H9 (cell line): ENCODE measurements at regions not wholly inside any gene's neighbourhood (a gene's known extent, or its start where the extent isn't known, plus 50 kb on each side); places are given as distances from the start of the nearest gene placed in this dataset.

ENCODE experiments used
- DNase-seq: peaks from one replicate; pipeline ENCODE4 v3.0.0-alpha.2; 2017
- H2AFZ ChIP-seq: one replicate; pipeline ENCODE4 v1.6.1; 2013; ENCODE audit warnings: mild to moderate bottlenecking, low read length, control low read depth, moderate library complexity
- H2AK5ac ChIP-seq: 2 replicates; pipeline ENCODE4 v1.6.1; 2013; ENCODE audit warnings: low read length, control low read depth, mixed read lengths; ENCODE audit not compliant: insufficient read length
- H2BK120ac ChIP-seq: one replicate; pipeline ENCODE4 v1.6.1; 2013; ENCODE audit warnings: low read depth, mild to moderate bottlenecking, low read length, control low read depth, inconsistent platforms; ENCODE audit not compliant: poor library complexity, severe bottlenecking
- H2BK12ac ChIP-seq: 2 replicates; pipeline ENCODE4 v1.6.1; 2013; ENCODE audit warnings: low read length, control low read depth, mixed read lengths, low read depth; ENCODE audit not compliant: insufficient read length
- H2BK15ac ChIP-seq: 2 replicates; pipeline ENCODE4 v1.6.1; 2013; ENCODE audit warnings: low read depth, low read length, control low read depth
- H2BK20ac ChIP-seq: one replicate; pipeline ENCODE4 v1.6.1; 2013; ENCODE audit warnings: low read depth, mild to moderate bottlenecking, low read length, control low read depth, inconsistent platforms; ENCODE audit not compliant: poor library complexity, severe bottlenecking
- H2BK5ac ChIP-seq: 2 replicates; pipeline ENCODE4 v1.6.1; 2013; ENCODE audit warnings: low read length, control low read depth, mixed read lengths; ENCODE audit not compliant: insufficient read length
- H3K14ac ChIP-seq: 2 replicates; pipeline ENCODE4 v1.6.1; 2013; ENCODE audit warnings: low read length, control low read depth; ENCODE audit not compliant: insufficient read depth
- H3K18ac ChIP-seq: 2 replicates; pipeline ENCODE4 v1.6.1; 2013; ENCODE audit warnings: low read depth, mild to moderate bottlenecking, mixed read lengths, low read length, control low read depth; ENCODE audit not compliant: insufficient read length
- H3K23ac ChIP-seq: 2 replicates; pipeline ENCODE4 v1.6.1; 2013; ENCODE audit warnings: low read length, control low read depth, mixed read lengths, low read depth; ENCODE audit not compliant: insufficient read length
- H3K23me2 ChIP-seq: 2 replicates; pipeline ENCODE4 v1.6.1; 2013; ENCODE audit warnings: low read depth, mild to moderate bottlenecking, mixed read lengths, low read length, control low read depth; ENCODE audit not compliant: insufficient read length, poor library complexity, severe bottlenecking
- H3K27ac ChIP-seq: 2 replicates; pipeline ENCODE4 v1.5.1; 2013; ENCODE audit warnings: low read length, control low read depth, mixed read lengths, low read depth; ENCODE audit not compliant: insufficient read length
- H3K27me3 ChIP-seq: 2 replicates; pipeline ENCODE4 v1.6.1; 2013; ENCODE audit warnings: low read length, control low read depth, inconsistent platforms; ENCODE audit not compliant: insufficient read depth
- H3K4ac ChIP-seq: 2 replicates; pipeline ENCODE4 v1.6.1; 2013; ENCODE audit warnings: low read depth, mild to moderate bottlenecking, control low read depth, inconsistent platforms, low read length, moderate library complexity
- H3K4me1 ChIP-seq: 2 replicates; pipeline ENCODE4 v1.6.1; 2013; ENCODE audit warnings: low read length, control low read depth, inconsistent platforms; ENCODE audit not compliant: insufficient read depth
- H3K4me2 ChIP-seq: 2 replicates; pipeline ENCODE4 v1.6.1; 2013; ENCODE audit warnings: low read length, control low read depth, mixed read lengths; ENCODE audit not compliant: insufficient read length, insufficient read depth
- H3K56ac ChIP-seq: 2 replicates; pipeline ENCODE4 v1.6.1; 2013; ENCODE audit warnings: low read depth, mild to moderate bottlenecking, mixed read lengths, low read length, control low read depth; ENCODE audit not compliant: insufficient read length
- H3K79me1 ChIP-seq: 2 replicates; pipeline ENCODE4 v1.6.1; 2013; ENCODE audit warnings: low read depth, mild to moderate bottlenecking, moderate library complexity, low read length, control low read depth, inconsistent platforms; ENCODE audit not compliant: insufficient read depth, poor library complexity, severe bottlenecking
- H3K79me2 ChIP-seq: 2 replicates; pipeline ENCODE4 v1.6.1; 2013; ENCODE audit warnings: low read length, control low read depth, inconsistent platforms; ENCODE audit not compliant: insufficient read depth
- H3K9ac ChIP-seq: 2 replicates; pipeline ENCODE4 v1.6.1; 2013; ENCODE audit warnings: low read length, control low read depth, mixed read lengths; ENCODE audit not compliant: insufficient read length; ENCODE audit errors: extremely low read depth
- H3K9me3 ChIP-seq: one replicate; pipeline ENCODE4 v1.6.1; 2013; ENCODE audit warnings: low read depth, low read length, inconsistent platforms; ENCODE audit not compliant: control insufficient read depth
- H3T11ph ChIP-seq: one replicate; pipeline ENCODE4 v1.6.1; 2013; ENCODE audit warnings: mild to moderate bottlenecking, low read length, control low read depth, inconsistent platforms
- H4K20me1 ChIP-seq: one replicate; pipeline ENCODE4 v1.6.1; 2013; ENCODE audit not compliant: control insufficient read depth, insufficient read length, insufficient read depth
- H4K5ac ChIP-seq: 2 replicates; pipeline ENCODE4 v1.6.1; 2013; ENCODE audit warnings: low read depth, mild to moderate bottlenecking, mixed read lengths, low read length, control low read depth; ENCODE audit not compliant: insufficient read length
- H4K8ac ChIP-seq: replicated peaks from 2 replicates; pipeline ENCODE4 v1.6.1; 2013; ENCODE audit warnings: low read length, control low read depth, mixed read lengths, low read depth; ENCODE audit not compliant: insufficient read length
- H4K91ac ChIP-seq: 2 replicates; pipeline ENCODE4 v1.6.1; 2013; ENCODE audit warnings: low read depth, mild to moderate bottlenecking, moderate library complexity, mixed read lengths, low read length, control low read depth; ENCODE audit not compliant: insufficient read length
- H3K27ac Mint-ChIP-seq, 3 experiments: 2 replicates in 2 of 3; 3 replicates in 1 of 3; pipeline ENCODE4 v1.8.0; 2020 to 2021; ENCODE audit warnings: mixed read lengths in 3 of 3, mild to moderate bottlenecking in 1 of 3, moderate library complexity in 1 of 3
- H3K27me3 Mint-ChIP-seq: 2 replicates; pipeline ENCODE4 v1.8.0; 2021; ENCODE audit warnings: low read depth, mild to moderate bottlenecking, moderate library complexity, mixed read lengths
- H3K36me3 Mint-ChIP-seq, 3 experiments: 2 replicates in 2 of 3; 3 replicates in 1 of 3; pipeline ENCODE4 v1.8.0; 2020 to 2021; ENCODE audit warnings: low read depth in 3 of 3, mixed read lengths in 3 of 3; ENCODE audit not compliant: insufficient read depth in 1 of 3
- H3K4me1 Mint-ChIP-seq, 2 experiments: 2 replicates each; pipeline ENCODE4 v1.8.0; 2020; ENCODE audit warnings: mixed read lengths in 2 of 2
- H3K4me3 Mint-ChIP-seq, 2 experiments: 2 replicates in 1 of 2; 3 replicates in 1 of 2; pipeline ENCODE4 v1.8.0; 2020 to 2021; ENCODE audit warnings: mild to moderate bottlenecking in 2 of 2, mixed read lengths in 2 of 2, moderate library complexity in 1 of 2
- H3K9me3 Mint-ChIP-seq, 2 experiments: 2 replicates in 1 of 2; 3 replicates in 1 of 2; pipeline ENCODE4 v1.8.0; 2020; ENCODE audit warnings: mild to moderate bottlenecking in 2 of 2, mixed read lengths in 2 of 2, moderate library complexity in 1 of 2
- CTCF ChIP-seq: fragments of 200-600 bp; sonication (generic); conservative IDR thresholded peaks from 3 replicates; pipeline ENCODE4 v1.8.0; 2021; ENCODE audit warnings: antibody characterized with exemption, mild to moderate bottlenecking
- WGBS: extraction: QIAGEN DNeasy Blood & Tissue Kit; methylation state at CpG from one replicate; pipeline ENCODE4 v1.1.7; 2013; ENCODE audit warnings: missing lambda C conversion rate, low lambda C conversion rate, mixed read lengths; ENCODE audit not compliant: insufficient read length; ENCODE audit errors: extremely low coverage; 5-methylcytosine and 5-hydroxymethylcytosine counted together

GRCh38 chr21:23799376-23799775, 1807.9 kb downstream of the MRPL39 start:
- DNase-seq, result no peak
- no peaks in the 10 kb centered on the region for H3K4me1 Mint-ChIP-seq
- Histone ChIP-seq H3K4me1 (no peaks in the 10 kb centered on the region), H4K20me1 (no peaks in the 10 kb centered on the region), H3K18ac (no peak overlapping the region), H3K9me3 (no peaks in the 10 kb centered on the region), H3T11ph (no peak overlapping the region), H4K5ac (no peak overlapping the region), H4K8ac (no peak overlapping the region), H3K9ac (no peak overlapping the region), H3K23me2 (no peaks in the 10 kb centered on the region), H3K23ac (no peak overlapping the region), H4K91ac (no peak overlapping the region), H2BK12ac (no peak overlapping the region), H2BK120ac (no peak overlapping the region), H3K27me3 (no peaks in the 10 kb centered on the region), H2BK20ac (no peak overlapping the region), H3K79me1 (no peaks in the 10 kb centered on the region), H3K4ac (no peak overlapping the region), H2BK15ac (no peak overlapping the region), H2BK5ac (no peak overlapping the region), H3K4me2 (no peak overlapping the region), H3K14ac (no peak overlapping the region), H2AK5ac (no peak overlapping the region), H3K56ac (no peak overlapping the region), H2AFZ (no peak overlapping the region), H3K27ac (no peak overlapping the region), H3K79me2 (no peaks in the 10 kb centered on the region)
- H3K36me3 Mint-ChIP-seq, result peaks cover 0 to 1% (median 0%) of the 10 kb centered on the region in 3 experiments; a peak in 2 of 7 replicates
- no peak overlapping the region for H3K27ac Mint-ChIP-seq
- no peaks in the 10 kb centered on the region for H3K27me3 Mint-ChIP-seq
- H3K9me3 Mint-ChIP-seq, result peaks cover 39 to 42% of the 10 kb centered on the region in 2 experiments
- no peak for TF ChIP-seq CTCF
- WGBS, result no CpG with 5 or more reads among the region's 5 CpGs
- no peak overlapping the region for H3K4me3 Mint-ChIP-seq
